Nephron progenitor cell (in vitro differentiated cells): ENCODE measurements at regions not wholly inside any gene's neighbourhood (a gene's known extent, or its start where the extent isn't known, plus 50 kb on each side); places are given as distances from the start of the nearest gene placed in this dataset.

Source experiments
- DNase-seq: peaks from one replicate; pipeline ENCODE4 v3.0.0; 2021
- H3K27ac Mint-ChIP-seq: 2 replicates; pipeline ENCODE4 v1.8.0; 2021; ENCODE audit warnings: mild to moderate bottlenecking, moderate library complexity, mixed read lengths
- H3K27me3 Mint-ChIP-seq: 2 replicates; pipeline ENCODE4 v1.8.0; 2021; ENCODE audit warnings: mild to moderate bottlenecking, low read depth, mixed read lengths; ENCODE audit not compliant: poor library complexity
- H3K36me3 Mint-ChIP-seq: 2 replicates; pipeline ENCODE4 v1.8.0; 2021; ENCODE audit warnings: low read depth, mixed read lengths
- H3K4me1 Mint-ChIP-seq: 2 replicates; pipeline ENCODE4 v1.8.0; 2021; ENCODE audit warnings: mixed read lengths
- H3K4me3 Mint-ChIP-seq: 2 replicates; pipeline ENCODE4 v1.8.0; 2021; ENCODE audit warnings: mild to moderate bottlenecking, moderate library complexity, mixed read lengths
- H3K9me3 Mint-ChIP-seq: 2 replicates; pipeline ENCODE4 v1.8.0; 2021; ENCODE audit warnings: mild to moderate bottlenecking, moderate library complexity, mixed read lengths
- TF ChIP-seq, protein P1 (sequence below): fragments of 200-600 bp; sonication (generic); IDR thresholded peaks from 2 replicates; pipeline ENCODE4 v1.5.0; 2021; ENCODE audit warnings: antibody characterized with exemption

DNA sequence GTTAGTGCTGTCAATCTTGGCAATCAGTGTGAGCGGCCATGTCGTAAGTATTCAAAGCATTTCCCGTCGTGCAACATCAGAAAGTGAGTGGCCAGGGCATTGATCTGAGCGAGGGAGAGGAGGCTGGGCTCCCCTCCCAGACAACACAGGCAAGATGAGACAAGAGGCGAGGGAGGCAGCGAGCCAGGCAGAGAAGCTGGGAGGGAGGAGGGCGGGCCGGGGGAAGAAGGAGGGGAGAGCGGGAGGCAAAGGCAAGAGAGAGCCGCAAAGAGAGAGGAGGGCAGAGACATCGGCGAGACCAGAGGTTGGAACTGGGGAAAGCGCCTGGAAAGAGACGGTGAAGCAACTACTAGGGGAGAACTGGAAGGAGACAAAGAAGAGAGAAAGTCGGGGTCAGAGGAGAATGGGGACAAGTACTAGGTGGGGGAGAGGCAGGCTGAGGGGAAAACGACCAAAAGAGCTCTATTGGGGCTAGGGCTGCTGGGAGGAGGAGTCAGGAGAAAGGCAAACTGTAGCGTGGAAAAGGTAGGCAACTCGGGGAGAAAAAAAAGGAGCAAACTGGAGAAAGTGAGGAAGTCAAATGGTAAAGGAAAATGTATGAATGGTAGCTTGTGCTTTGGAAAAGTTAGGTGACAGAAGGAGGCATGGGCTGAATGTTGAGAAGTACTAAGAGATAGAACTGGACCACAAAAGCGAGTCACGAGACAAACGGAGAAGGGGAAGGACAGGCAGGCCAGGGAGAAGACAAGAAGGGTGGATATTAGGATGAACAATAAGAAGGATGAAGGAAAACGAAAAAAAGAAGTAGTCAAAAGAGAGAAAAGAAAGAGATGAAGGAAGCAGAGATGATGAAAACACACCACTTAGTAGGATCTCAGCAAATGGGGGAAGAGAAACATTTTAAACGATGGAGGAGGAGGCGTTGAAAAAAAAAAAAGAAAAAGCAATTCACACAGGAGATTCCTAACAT, 130.5 kb upstream of the C11orf58 start:
- H3K9me3 Mint-ChIP-seq = no peaks in the 10 kb centered on the region
- no peaks in the 10 kb centered on the region for H3K36me3 Mint-ChIP-seq
- TF ChIP-seq, protein P1, sequence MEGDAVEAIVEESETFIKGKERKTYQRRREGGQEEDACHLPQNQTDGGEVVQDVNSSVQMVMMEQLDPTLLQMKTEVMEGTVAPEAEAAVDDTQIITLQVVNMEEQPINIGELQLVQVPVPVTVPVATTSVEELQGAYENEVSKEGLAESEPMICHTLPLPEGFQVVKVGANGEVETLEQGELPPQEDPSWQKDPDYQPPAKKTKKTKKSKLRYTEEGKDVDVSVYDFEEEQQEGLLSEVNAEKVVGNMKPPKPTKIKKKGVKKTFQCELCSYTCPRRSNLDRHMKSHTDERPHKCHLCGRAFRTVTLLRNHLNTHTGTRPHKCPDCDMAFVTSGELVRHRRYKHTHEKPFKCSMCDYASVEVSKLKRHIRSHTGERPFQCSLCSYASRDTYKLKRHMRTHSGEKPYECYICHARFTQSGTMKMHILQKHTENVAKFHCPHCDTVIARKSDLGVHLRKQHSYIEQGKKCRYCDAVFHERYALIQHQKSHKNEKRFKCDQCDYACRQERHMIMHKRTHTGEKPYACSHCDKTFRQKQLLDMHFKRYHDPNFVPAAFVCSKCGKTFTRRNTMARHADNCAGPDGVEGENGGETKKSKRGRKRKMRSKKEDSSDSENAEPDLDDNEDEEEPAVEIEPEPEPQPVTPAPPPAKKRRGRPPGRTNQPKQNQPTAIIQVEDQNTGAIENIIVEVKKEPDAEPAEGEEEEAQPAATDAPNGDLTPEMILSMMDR = no peak
- H3K4me1 Mint-ChIP-seq = peaks cover 46% of the 10 kb centered on the region
- DNase-seq = peak; percentile 82
- no peak overlapping the region for H3K4me3 Mint-ChIP-seq
- H3K27ac Mint-ChIP-seq = no peak overlapping the region
- peaks cover 6% of the 10 kb centered on the region for H3K27me3 Mint-ChIP-seq

DNA sequence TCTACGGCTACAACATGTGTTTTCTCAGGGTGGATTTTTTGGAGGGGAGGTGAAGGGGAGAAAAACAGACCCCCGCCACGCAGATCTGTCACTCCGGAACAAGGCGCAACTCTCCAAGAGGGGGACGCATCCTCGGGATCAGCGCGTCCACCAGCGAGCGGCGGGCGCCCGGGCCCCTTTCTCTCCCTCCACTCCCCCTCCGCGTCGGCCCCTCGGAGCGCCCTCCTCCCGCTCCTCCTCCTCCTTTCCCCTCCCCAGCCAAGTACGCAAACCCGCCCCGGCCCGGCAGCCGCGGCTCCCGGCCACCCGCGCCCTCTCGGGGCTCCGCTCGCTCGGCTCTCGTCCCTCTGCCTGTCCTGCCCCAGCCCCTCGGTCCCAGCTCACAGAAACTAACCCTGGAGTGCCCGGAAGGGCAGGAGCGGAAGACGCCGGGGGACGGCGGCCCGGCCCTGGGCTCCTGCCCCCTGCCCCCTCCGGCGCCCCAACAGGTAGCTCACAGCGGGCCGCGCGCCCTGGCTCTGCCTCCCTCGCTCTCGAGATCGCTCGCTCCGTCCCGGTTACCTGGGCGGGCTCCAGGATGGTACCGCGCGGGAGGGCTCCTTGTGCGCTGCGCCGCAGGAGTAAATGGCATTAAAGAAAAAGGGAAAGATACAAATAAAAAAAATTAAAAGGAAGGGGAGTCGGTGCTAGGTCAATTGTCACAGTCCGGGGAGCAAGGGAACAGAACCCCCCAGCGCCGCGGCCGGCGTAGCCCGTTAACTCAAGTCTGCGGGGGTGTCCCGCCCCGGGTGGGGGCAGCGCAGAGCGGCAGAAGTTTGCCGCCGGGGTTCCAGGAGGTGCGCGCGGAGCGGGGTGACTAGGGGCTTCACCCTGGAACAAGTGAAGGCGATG, 131.4 kb upstream of the C11orf58 start:
- Mint-ChIP-seq H3K27ac (peak overlapping the region; percentile 96), H3K4me1 (peaks cover 39% of the 10 kb centered on the region), H3K27me3 (peaks cover 12% of the 10 kb centered on the region), H3K4me3 (no peak overlapping the region), H3K9me3 (no peaks in the 10 kb centered on the region), H3K36me3 (no peaks in the 10 kb centered on the region)
- DNase-seq = peak; percentile 71
- TF ChIP-seq, protein P1 = no peak

DNA sequence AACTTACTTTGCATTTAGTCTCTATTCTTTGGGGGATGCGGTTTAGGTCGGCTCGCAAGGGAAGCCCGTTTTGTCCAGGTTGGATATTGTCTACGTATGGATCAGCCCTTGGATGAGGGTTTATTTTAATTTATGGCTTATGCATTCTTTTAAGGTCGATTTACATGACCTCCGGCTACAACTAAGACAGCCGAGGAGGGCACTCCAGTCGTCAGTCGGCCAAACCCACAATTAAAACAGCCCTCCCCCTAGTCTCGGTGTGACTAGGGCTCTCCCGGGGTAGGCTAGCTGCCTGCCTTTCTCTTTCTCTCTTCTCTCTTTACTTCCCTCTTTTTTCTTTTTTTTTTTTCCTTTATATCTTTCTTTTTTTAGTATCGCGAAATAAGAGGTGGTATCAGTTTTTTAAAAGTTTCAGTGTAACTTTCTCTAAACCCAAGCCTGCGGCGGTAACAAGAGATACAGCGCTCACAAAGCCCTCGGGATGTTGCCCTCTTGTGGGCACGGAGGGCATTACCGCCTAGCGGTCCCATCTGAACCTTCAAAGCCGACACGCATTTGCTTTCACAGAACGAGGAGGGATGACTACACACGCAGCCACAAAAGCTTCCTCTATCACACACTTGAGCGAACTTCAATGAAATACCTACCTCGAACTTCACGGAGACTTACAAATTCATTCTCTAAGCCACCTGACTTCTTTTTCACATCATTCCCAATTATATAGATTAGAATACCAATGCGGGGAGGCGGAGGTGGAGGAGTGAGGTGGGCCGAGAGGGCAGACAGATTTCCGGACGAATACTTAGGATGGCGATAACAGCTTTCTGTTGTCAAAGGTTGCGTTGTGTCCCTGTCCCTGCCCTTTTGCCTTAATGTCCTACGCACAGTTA, 132.3 kb upstream of the C11orf58 start:
- TF ChIP-seq, protein P1 = peak; percentile 99
- no peaks in the 10 kb centered on the region for H3K9me3 Mint-ChIP-seq
- H3K27me3 Mint-ChIP-seq = peaks cover 17% of the 10 kb centered on the region
- peak; percentile 95 for DNase-seq
- no peaks in the 10 kb centered on the region for H3K36me3 Mint-ChIP-seq
- peak overlapping the region; percentile 96 for H3K27ac Mint-ChIP-seq
- H3K4me1 Mint-ChIP-seq = peaks cover 30% of the 10 kb centered on the region
- no peak overlapping the region for H3K4me3 Mint-ChIP-seq

DNA sequence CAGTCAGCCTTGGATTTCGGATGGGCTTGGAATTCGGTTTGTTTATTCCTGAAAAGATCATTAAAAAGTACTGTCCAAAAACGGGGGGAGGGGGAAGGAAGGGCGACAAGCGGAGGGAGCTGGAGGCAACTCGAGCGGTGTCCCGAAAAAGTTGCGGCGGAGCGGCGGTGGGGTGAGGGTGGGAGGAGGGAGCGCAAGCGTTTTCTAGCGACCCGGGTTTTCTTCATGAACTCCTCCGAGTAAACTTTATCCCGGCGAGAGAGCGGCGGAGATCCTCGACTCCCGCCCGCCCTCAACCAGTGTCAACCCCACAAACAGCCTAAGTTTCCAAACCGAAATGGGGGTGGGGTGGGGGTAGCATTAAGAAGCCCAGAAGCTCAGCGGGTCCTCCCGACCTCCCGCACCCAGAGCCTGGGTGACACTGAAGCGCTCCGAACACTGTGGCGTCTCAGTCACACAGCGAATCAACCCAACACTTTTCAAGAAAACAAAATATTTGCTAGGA, 133.0 kb upstream of the C11orf58 start:
- DNase-seq = peak; percentile 57
- TF ChIP-seq, protein P1 = no peak
- no peak overlapping the region for H3K4me3 Mint-ChIP-seq
- H3K4me1 Mint-ChIP-seq = peaks cover 29% of the 10 kb centered on the region
- no peaks in the 10 kb centered on the region for H3K36me3 Mint-ChIP-seq
- peak overlapping the region; percentile 96 for H3K27ac Mint-ChIP-seq
- no peaks in the 10 kb centered on the region for H3K9me3 Mint-ChIP-seq
- peaks cover 24% of the 10 kb centered on the region for H3K27me3 Mint-ChIP-seq

DNA sequence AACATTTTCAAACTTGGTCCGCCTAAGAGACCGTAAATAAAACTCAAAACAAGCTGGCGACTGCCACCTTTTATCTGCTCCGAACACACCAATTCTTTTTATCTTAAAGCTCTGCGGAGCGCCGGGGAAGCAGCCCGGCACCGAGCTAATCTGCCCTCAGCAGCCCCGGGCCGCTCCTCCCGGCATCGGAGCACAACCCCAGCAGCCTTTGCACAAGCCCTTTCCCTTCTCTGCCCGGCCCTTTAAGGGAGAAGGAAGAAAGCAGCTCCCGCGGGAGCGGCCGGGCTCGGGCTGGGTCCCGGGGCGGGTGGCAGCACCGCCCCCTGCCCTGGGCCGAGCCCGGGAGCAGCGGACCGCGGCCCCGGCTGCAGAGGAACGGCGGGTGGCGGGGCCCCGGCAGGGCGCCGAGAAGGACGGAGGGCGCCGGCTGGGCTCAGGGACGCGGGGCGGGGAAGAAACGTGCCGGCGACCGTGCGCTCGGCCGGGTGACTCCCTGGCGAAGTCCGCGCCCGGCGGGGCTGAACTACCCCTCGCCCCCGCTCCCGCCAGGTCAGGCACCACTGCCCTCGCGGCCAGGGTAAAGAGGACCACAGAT, 133.6 kb upstream of the C11orf58 start:
- H3K4me1 Mint-ChIP-seq = peaks cover 29% of the 10 kb centered on the region
- no peaks in the 10 kb centered on the region for H3K36me3 Mint-ChIP-seq
- DNase-seq = peak; percentile 68
- TF ChIP-seq, protein P1 = no peak
- peak overlapping the region; percentile 88 for H3K27ac Mint-ChIP-seq
- H3K9me3 Mint-ChIP-seq = no peaks in the 10 kb centered on the region
- H3K4me3 Mint-ChIP-seq = peak overlapping the region; percentile 90
- peaks cover 30% of the 10 kb centered on the region for H3K27me3 Mint-ChIP-seq
